HCT116 (cell line): ENCODE measurements at regions not wholly inside any gene's neighbourhood (a gene's known extent, or its start where the extent isn't known, plus 50 kb on each side); places are given as distances from the start of the nearest gene placed in this dataset.

Experiments used
- CTCF ChIP-seq, 3 experiments: fragments of 200-600 bp in 1 of 3; sonication (generic) in 1 of 3; IDR thresholded peaks in 2 of 3; conservative IDR thresholded peaks in 1 of 3; 2 replicates each; pipeline ENCODE4 v1.5.1; 2012 to 2017; ENCODE audit warnings: low read depth in 2 of 3, low read length in 2 of 3, antibody characterized with exemption in 1 of 3, borderline replicate concordance in 1 of 3, control low read depth in 1 of 3, mild to moderate bottlenecking in 1 of 3, mixed read lengths in 1 of 3, mixed run types in 1 of 3, moderate library complexity in 1 of 3; ENCODE audit not compliant: insufficient read depth in 1 of 3
- POLR2A ChIP-seq: IDR thresholded peaks from 2 replicates; pipeline ENCODE4 v1.7.0; 2011; ENCODE audit warnings: borderline replicate concordance; ENCODE audit not compliant: insufficient read depth, insufficient read length; ENCODE audit errors: extremely low read depth
- POLR2AphosphoS5 ChIP-seq: IDR thresholded peaks from 2 replicates; pipeline ENCODE4 v1.6.1; 2011; ENCODE audit warnings: mild to moderate bottlenecking, low read depth, low read length, moderate library complexity
- TF ChIP-seq, protein P1 (sequence below): IDR thresholded peaks from 2 replicates; pipeline ENCODE4 v1.6.1; 2012

GRCh38 chr4:111639876-111640275 lies 505.4 kb upstream of the FAM241A start:
- TF ChIP-seq POLR2A (no peak), CTCF (IDR thresholded peaks at IDR 0.05 in 2 of 3, conservative IDR thresholded peaks at IDR 0.05 in 1 of 3; ENCODE audit: borderline replicate concordance in 1 of 3, insufficient read depth in 1 of 3, low read depth in 2 of 3, low read length in 2 of 3) (no peak), POLR2AphosphoS5 (no peak)
- TF ChIP-seq, protein P1, sequence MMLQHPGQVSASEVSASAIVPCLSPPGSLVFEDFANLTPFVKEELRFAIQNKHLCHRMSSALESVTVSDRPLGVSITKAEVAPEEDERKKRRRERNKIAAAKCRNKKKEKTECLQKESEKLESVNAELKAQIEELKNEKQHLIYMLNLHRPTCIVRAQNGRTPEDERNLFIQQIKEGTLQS = no peak
